HepG2 (cell line): ENCODE measurements at regions not wholly inside any gene's neighbourhood (a gene's known extent, or its start where the extent isn't known, plus 50 kb on each side); places are given as distances from the start of the nearest gene placed in this dataset.

Source experiments
- ATAC-seq: fragments of 200-7000 bp; cut with Tn5 transposase; 3 replicates; pipeline ENCODE4 v1.9.1; 2020; ENCODE audit warnings: mild to moderate bottlenecking, moderate library complexity
- BruUV-seq: library from RNA; stranded (reverse); fragments of 400-500 nt; replicated peaks from 2 replicates; lab custom pipeline; 2021; lab: Mats Ljungman, UMichigan
- CTCF ChIA-PET: fragments of 300-600 bp; formaldehyde crosslinking; extraction: SDS; loops from one replicate; lab custom pipeline; 2021; ENCODE audit warnings: low total read pairs, inconsistent platforms, low intra/inter-chr PET ratio; lab: Yijun Ruan, JAX
- POLR2A ChIA-PET: fragments of 350-600 bp; sonication (Branson Sonifier 250); formaldehyde crosslinking; loops from one replicate; lab custom pipeline; 2020; ENCODE audit warnings: antibody characterized with exemption, inconsistent platforms; lab: Yijun Ruan, JAX
- DNase-seq: peaks from one replicate; pipeline ENCODE4 v3.0.0-alpha.2; 2015; ENCODE audit warnings: low spot score
- FAIRE-seq: peaks from 3 replicates; lab custom pipeline; 2011; peaks lifted over from hg19 to GRCh38; lab: Jason Lieb, UNC
- H2AFZ ChIP-seq: one replicate; pipeline ENCODE4 v1.6.1; 2011; ENCODE audit warnings: low read length, inconsistent platforms
- H3K27ac ChIP-seq: fragments of 300-600 bp; 3 replicates; pipeline ENCODE4 v1.8.0; 2011; ENCODE audit warnings: mixed run types, mild to moderate bottlenecking, mixed read lengths, low read length, inconsistent platforms; ENCODE audit not compliant: insufficient read depth; ENCODE audit errors: extremely low read length
- H3K27me3 ChIP-seq, 2 experiments: fragments of 200-600 bp in 1 of 2; 2 replicates in 1 of 2; 3 replicates in 1 of 2; pipeline versions ENCODE4 v1.6.0 to v1.8.0; 2011; ENCODE audit warnings: low read length in 2 of 2, mild to moderate bottlenecking in 2 of 2, moderate library complexity in 2 of 2, inconsistent platforms in 1 of 2; ENCODE audit not compliant: insufficient read depth in 2 of 2, control insufficient read depth in 1 of 2
- H3K36me3 ChIP-seq, 2 experiments: fragments of 200-600 bp in 1 of 2; replicated peaks in 1 of 2; 2 replicates in 1 of 2; 3 replicates in 1 of 2; pipeline versions ENCODE4 v1.5.1 to v1.8.0; 2011; ENCODE audit warnings: low read length in 2 of 2, inconsistent platforms in 1 of 2; ENCODE audit not compliant: insufficient read depth in 2 of 2, control insufficient read depth in 1 of 2
- H3K4me1 ChIP-seq: 2 replicates; pipeline ENCODE4 v1.5.1; 2012; ENCODE audit warnings: low read length, inconsistent platforms; ENCODE audit not compliant: insufficient read depth
- H3K4me2 ChIP-seq: 2 replicates; pipeline ENCODE4 v1.6.0; 2011; ENCODE audit warnings: low read depth, low read length, inconsistent platforms
- H3K4me3 ChIP-seq, 3 experiments: fragments of 200-600 bp in 1 of 3; sonication (generic), shearing (Covaris generic) in 1 of 3; replicated peaks in 1 of 3; 2 replicates each; pipeline ENCODE4 v1.5.1; 2011 to 2016; ENCODE audit warnings: low read length in 3 of 3, inconsistent platforms in 2 of 3, low read depth in 2 of 3, mild to moderate bottlenecking in 2 of 3, control low read depth in 1 of 3, mixed read lengths in 1 of 3; ENCODE audit not compliant: insufficient read depth in 1 of 3
- H3K79me2 ChIP-seq: one replicate; pipeline ENCODE4 v1.6.1; 2011; ENCODE audit warnings: low read length, inconsistent platforms; ENCODE audit not compliant: insufficient read depth
- H3K9ac ChIP-seq: 2 replicates; pipeline ENCODE4 v1.6.0; 2011; ENCODE audit warnings: mild to moderate bottlenecking, low read depth, low read length, inconsistent platforms; ENCODE audit not compliant: insufficient read depth
- H3K9me3 ChIP-seq: 2 replicates; pipeline ENCODE4 v1.5.1; 2012; ENCODE audit warnings: mild to moderate bottlenecking, low read length
- H4K20me1 ChIP-seq: 2 replicates; pipeline ENCODE4 v1.6.0; 2011; ENCODE audit warnings: inconsistent platforms, mild to moderate bottlenecking, low read length, moderate library complexity; ENCODE audit not compliant: insufficient read depth
- AGO2 ChIP-seq: fragments of 200-400 bp; formaldehyde crosslinking; optimal IDR thresholded peaks from 2 replicates; pipeline ENCODE3; 2017; ENCODE audit warnings: mild to moderate bottlenecking, low read depth, low read length, moderate library complexity
- MAFF ChIP-seq: IDR thresholded peaks from 2 replicates; pipeline ENCODE4 v1.6.1; 2011; ENCODE audit warnings: low read depth, low read length, improper control_type of control experiment
- MAFK ChIP-seq, 2 experiments: IDR thresholded peaks in 1 of 2; conservative IDR thresholded peaks in 1 of 2; 2 replicates each; pipeline ENCODE4 v1.6.1; 2011; ENCODE audit warnings: improper control_type of control experiment in 2 of 2, low read length in 2 of 2
- STAG1 ChIP-seq: sonication (generic); formaldehyde crosslinking; IDR thresholded peaks from 2 replicates; pipeline ENCODE4 v1.4.0; 2020; ENCODE audit warnings: missing genetic modification reagents
- ZNF749 ChIP-seq: sonication (generic); formaldehyde crosslinking; IDR thresholded peaks from 2 replicates; pipeline ENCODE4 v1.8.0; 2022; ENCODE audit warnings: mild to moderate bottlenecking, missing genetic modification reagents, moderate library complexity, borderline replicate concordance
- ZNF839 ChIP-seq: sonication (generic); formaldehyde crosslinking; IDR thresholded peaks from 2 replicates; pipeline ENCODE4 v1.4.0; 2020; ENCODE audit warnings: missing genetic modification reagents, mild to moderate bottlenecking, borderline replicate concordance
- WGBS: methylation state at CpG from one replicate; pipeline ENCODE4 v1.1.6; 2017; ENCODE audit warnings: low lambda C conversion rate; 5-methylcytosine and 5-hydroxymethylcytosine counted together
- in situ Hi-C: cut with HindIII; loops from 2 replicates; pipeline ENCODE4 v1.10.0; 2017; ENCODE audit warnings: low pct_unique_long_range_greater_than_20kb; ENCODE audit not compliant: extremely low pct_ligation_motif_present
- intact Hi-C: fragments of 100-400 bp; cut with micrococcal nuclease; formaldehyde crosslinking; loops from one replicate; pipeline ENCODE4 v1.10.0; 2022; ENCODE audit not compliant: unreplicated experiment
- TF ChIP-seq, protein P1 (sequence below): sonication (generic); formaldehyde crosslinking; IDR thresholded peaks from 2 replicates; pipeline ENCODE4 v1.5.0; 2020; ENCODE audit warnings: mild to moderate bottlenecking, missing genetic modification reagents, moderate library complexity

DNA sequence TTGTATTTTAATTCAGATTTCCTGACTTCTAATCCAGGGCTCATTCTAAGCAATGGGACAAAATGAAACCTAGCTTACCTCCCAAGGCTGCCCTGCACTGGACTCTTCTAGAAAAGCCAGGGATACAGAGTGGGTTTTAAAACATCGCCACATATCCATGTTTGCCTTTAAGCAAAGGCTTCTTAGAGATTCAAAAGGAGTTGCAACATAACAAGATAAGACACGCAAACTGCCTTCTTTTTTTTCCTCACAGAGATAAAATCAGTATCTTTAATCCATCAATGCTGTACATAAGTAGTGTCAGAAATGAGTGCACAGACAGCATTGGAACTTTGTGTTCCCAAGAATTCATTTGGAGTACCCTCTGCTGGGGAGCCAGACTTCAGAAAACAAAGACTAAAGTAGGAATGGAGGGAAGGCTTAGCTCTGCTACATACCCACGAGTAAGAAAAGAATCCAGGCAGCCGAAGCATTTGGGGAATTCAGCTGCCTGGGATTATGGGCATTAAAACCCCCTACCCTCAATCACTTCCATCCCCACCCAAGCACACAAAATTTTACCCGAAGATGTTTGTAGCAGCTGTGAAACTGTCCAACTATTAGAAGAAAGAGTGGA is 427.8 kb downstream of the ARL4A start:
- TF ChIP-seq STAG1 (CRISPR knock-in tag), result peak; percentile 40; the same call in 1 of the 2 replicates
- TF ChIP-seq ZNF749, result no peak
- TF ChIP-seq, protein P1, sequence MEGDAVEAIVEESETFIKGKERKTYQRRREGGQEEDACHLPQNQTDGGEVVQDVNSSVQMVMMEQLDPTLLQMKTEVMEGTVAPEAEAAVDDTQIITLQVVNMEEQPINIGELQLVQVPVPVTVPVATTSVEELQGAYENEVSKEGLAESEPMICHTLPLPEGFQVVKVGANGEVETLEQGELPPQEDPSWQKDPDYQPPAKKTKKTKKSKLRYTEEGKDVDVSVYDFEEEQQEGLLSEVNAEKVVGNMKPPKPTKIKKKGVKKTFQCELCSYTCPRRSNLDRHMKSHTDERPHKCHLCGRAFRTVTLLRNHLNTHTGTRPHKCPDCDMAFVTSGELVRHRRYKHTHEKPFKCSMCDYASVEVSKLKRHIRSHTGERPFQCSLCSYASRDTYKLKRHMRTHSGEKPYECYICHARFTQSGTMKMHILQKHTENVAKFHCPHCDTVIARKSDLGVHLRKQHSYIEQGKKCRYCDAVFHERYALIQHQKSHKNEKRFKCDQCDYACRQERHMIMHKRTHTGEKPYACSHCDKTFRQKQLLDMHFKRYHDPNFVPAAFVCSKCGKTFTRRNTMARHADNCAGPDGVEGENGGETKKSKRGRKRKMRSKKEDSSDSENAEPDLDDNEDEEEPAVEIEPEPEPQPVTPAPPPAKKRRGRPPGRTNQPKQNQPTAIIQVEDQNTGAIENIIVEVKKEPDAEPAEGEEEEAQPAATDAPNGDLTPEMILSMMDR (CRISPR knock-in tag), result peak; percentile 27
- no peak for TF ChIP-seq AGO2
- Histone ChIP-seq H3K27ac (no peak overlapping the region), H4K20me1 (no peaks in the 10 kb centered on the region), H3K4me3 (no peak overlapping the region), H3K4me1 (peaks cover 10% of the 10 kb centered on the region; the same call in 1 of the 2 replicates), H3K36me3 (no peaks in the 10 kb centered on the region), H3K9me3 (no peaks in the 10 kb centered on the region), H3K4me2 (peak overlapping the region; percentile 6; the same call in 1 of the 2 replicates), H3K79me2 (no peaks in the 10 kb centered on the region), H3K27me3 (no peaks in the 10 kb centered on the region), H3K9ac (no peak overlapping the region), H2AFZ (peak overlapping the region; percentile 19)
- in situ Hi-C loops, result loop anchor here (25.0 kb wide), 1 partner anchor 428 kb away; the partner anchor contains the start of gene ARL4A
- ATAC-seq, result peak; percentile 47; the same call in 2 of the 3 replicates
- ChIA-PET CTCF (no interaction called here), POLR2A (interaction anchor here (1.9 kb wide), 1 partner anchor 98 kb away, joined by 5 read pairs; no protein-coding TSS in a partner anchor)
- WGBS, result 46% methylated on average over 5 of the region's 5 CpGs
- FAIRE-seq, result no peak
- intact Hi-C loops, result loop anchor here (10.0 kb wide), 1 partner anchor 590 kb away; no protein-coding TSS in a partner anchor
- DNase-seq, result no peak
- BruUV-seq, result no TSS peak

DNA sequence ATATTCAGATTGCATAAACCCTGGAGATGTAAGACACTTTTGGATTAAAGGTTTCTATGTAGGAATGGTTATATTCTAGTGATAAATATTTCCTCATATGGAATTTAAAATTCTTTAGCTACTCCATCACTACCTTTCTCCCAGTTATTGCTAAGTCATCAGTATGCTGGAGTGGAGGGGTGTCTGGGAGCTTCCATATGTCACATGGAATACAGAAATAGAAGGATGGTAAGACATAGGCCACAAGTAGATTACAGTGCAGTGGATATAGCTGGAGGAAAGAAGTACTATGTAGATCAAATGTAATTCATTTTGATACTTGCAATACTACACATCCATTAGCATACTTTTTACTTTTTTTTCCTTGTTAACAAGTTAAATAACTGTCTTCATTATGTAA is 428.4 kb downstream of the ARL4A start:
- ChIA-PET CTCF (no interaction called here), POLR2A (interaction anchor here (1.9 kb wide), 1 partner anchor 98 kb away, joined by 5 read pairs; no protein-coding TSS in a partner anchor)
- H3K4me1 ChIP-seq, result peaks cover 10% of the 10 kb centered on the region; the same call in 1 of the 2 replicates
- FAIRE-seq (no peak), ATAC-seq (no peak), DNase-seq (no peak)
- TF ChIP-seq MAFF (peak; percentile 62; the same call in 1 of the 2 replicates), ZNF839 (CRISPR knock-in tag) (no peak), MAFK (conservative IDR thresholded peaks at IDR 0.05 in 1 of 2, IDR thresholded peaks at IDR 0.05 in 1 of 2; ENCODE audit: low read length in 2 of 2) (peak; percentile 61 to 75; a peak in 3 of 4 replicates)
- no peak overlapping the region for H3K9ac ChIP-seq
- no peak overlapping the region for H3K4me2 ChIP-seq
- H2AFZ ChIP-seq, result no peak overlapping the region
- no peaks in the 10 kb centered on the region for H3K36me3 ChIP-seq
- in situ Hi-C loops (loop anchor here (25.0 kb wide), 1 partner anchor 429 kb away; the partner anchor contains the start of gene ARL4A), intact Hi-C loops (loop anchor here (2.0 to 10.0 kb wide), 3 partner anchors 99 to 591 kb away; no protein-coding TSS in a partner anchor)
- H3K4me3 ChIP-seq, result no peak overlapping the region
- H3K27ac ChIP-seq, result no peak overlapping the region
- H3K27me3 ChIP-seq, result no peaks in the 10 kb centered on the region
- no TSS peak for BruUV-seq
- no peaks in the 10 kb centered on the region for H3K9me3 ChIP-seq
- no peaks in the 10 kb centered on the region for H4K20me1 ChIP-seq
- no peaks in the 10 kb centered on the region for H3K79me2 ChIP-seq
